KMS-11 (cell line): ENCODE measurements at regions not wholly inside any gene's neighbourhood (a gene's known extent, or its start where the extent isn't known, plus 50 kb on each side); places are given as distances from the start of the nearest gene placed in this dataset.
A peak's percentile ranks its signal among the peaks of the same experiment; 100 is the strongest.

ENCODE experiments used
- H2AFZ ChIP-seq: fragments of 200-600 bp; sonication (generic); 2 replicates; pipeline ENCODE4 v1.6.1; 2016; ENCODE audit warnings: antibody characterized with exemption, mixed run types, low read depth
- H3K27ac ChIP-seq: fragments of 200-600 bp; sonication (generic); 2 replicates; pipeline ENCODE4 v1.6.1; 2016; ENCODE audit warnings: mild to moderate bottlenecking, mixed run types
- H3K27me3 ChIP-seq: fragments of 200-600 bp; sonication (generic); 2 replicates; pipeline ENCODE4 v1.6.1; 2017; ENCODE audit warnings: mild to moderate bottlenecking, low read depth, mixed run types, moderate library complexity; ENCODE audit not compliant: insufficient read depth
- H3K36me3 ChIP-seq: fragments of 200-600 bp; sonication (generic); 2 replicates; pipeline ENCODE4 v1.6.1; 2017; ENCODE audit warnings: mild to moderate bottlenecking, mixed run types; ENCODE audit not compliant: insufficient read depth
- H3K4me1 ChIP-seq: fragments of 200-600 bp; sonication (generic); 2 replicates; pipeline ENCODE4 v1.6.1; 2016; ENCODE audit warnings: mild to moderate bottlenecking, low read depth, mixed run types; ENCODE audit not compliant: poor library complexity, severe bottlenecking
- H3K4me2 ChIP-seq: fragments of 200-600 bp; sonication (generic); 2 replicates; pipeline ENCODE4 v1.7.0; 2016; ENCODE audit warnings: mild to moderate bottlenecking, mixed run types
- H3K4me3 ChIP-seq: fragments of 200-600 bp; sonication (generic); IDR thresholded peaks from 2 replicates; pipeline ENCODE4 v1.6.1; 2017; ENCODE audit warnings: low read depth, low read length, mixed read lengths; ENCODE audit not compliant: insufficient read depth
- H3K79me2 ChIP-seq: fragments of 200-600 bp; sonication (generic); 2 replicates; pipeline ENCODE4 v1.6.1; 2016; ENCODE audit warnings: low read depth, mixed run types; ENCODE audit not compliant: insufficient read depth
- H3K9ac ChIP-seq: fragments of 200-600 bp; sonication (generic); 2 replicates; pipeline ENCODE4 v1.6.1; 2016; ENCODE audit warnings: mild to moderate bottlenecking, mixed run types
- H4K20me1 ChIP-seq: fragments of 200-600 bp; sonication (generic); 2 replicates; pipeline ENCODE4 v1.6.1; 2016; ENCODE audit warnings: mild to moderate bottlenecking, mixed run types; ENCODE audit not compliant: insufficient read depth
- CTCF ChIP-seq: fragments of 200-600 bp; sonication (generic); conservative IDR thresholded peaks from 2 replicates; pipeline ENCODE4 v1.6.1; 2017; ENCODE audit warnings: low read depth, mild to moderate bottlenecking, antibody characterized with exemption, low read length, moderate library complexity, mixed read lengths

GRCh38 chr11:87422566-87422965 lies 384.8 kb downstream of the TMEM135 start:
- no peaks in the 10 kb centered on the region for H3K4me1 ChIP-seq
- no peak overlapping the region for H3K27ac ChIP-seq
- TF ChIP-seq CTCF, result no peak
- H3K9ac ChIP-seq, result no peak overlapping the region
- H3K4me3 ChIP-seq, result no peak overlapping the region
- H3K79me2 ChIP-seq, result no peaks in the 10 kb centered on the region
- no peaks in the 10 kb centered on the region for H4K20me1 ChIP-seq
- H2AFZ ChIP-seq, result no peak overlapping the region
- no peak overlapping the region for H3K4me2 ChIP-seq
- no peaks in the 10 kb centered on the region for H3K36me3 ChIP-seq
- H3K27me3 ChIP-seq, result no peaks in the 10 kb centered on the region

- H3K27me3 ChIP-seq, result no peaks in the 10 kb centered on the region
- peak; percentile 56 for TF ChIP-seq CTCF
- H4K20me1 ChIP-seq, result no peaks in the 10 kb centered on the region
- H3K27ac ChIP-seq, result no peak overlapping the region
- H2AFZ ChIP-seq, result no peak overlapping the region
- H3K4me3 ChIP-seq, result no peak overlapping the region
- no peaks in the 10 kb centered on the region for H3K79me2 ChIP-seq
- H3K36me3 ChIP-seq, result no peaks in the 10 kb centered on the region
- no peak overlapping the region for H3K4me2 ChIP-seq
- no peak overlapping the region for H3K9ac ChIP-seq
- no peaks in the 10 kb centered on the region for H3K4me1 ChIP-seq
These were observed 383.7 kb downstream of the TMEM135 start for GRCh38 chr11:87421422-87421821.

GRCh38 chr11:87417951-87418350 lies 380.2 kb downstream of the TMEM135 start:
- H3K27me3 ChIP-seq, result no peaks in the 10 kb centered on the region
- no peak for TF ChIP-seq CTCF
- no peak overlapping the region for H3K4me2 ChIP-seq
- H4K20me1 ChIP-seq, result no peaks in the 10 kb centered on the region
- no peaks in the 10 kb centered on the region for H3K4me1 ChIP-seq
- no peaks in the 10 kb centered on the region for H3K79me2 ChIP-seq
- no peak overlapping the region for H3K27ac ChIP-seq
- H3K4me3 ChIP-seq, result no peak overlapping the region
- no peak overlapping the region for H3K9ac ChIP-seq
- no peaks in the 10 kb centered on the region for H3K36me3 ChIP-seq
- H2AFZ ChIP-seq, result no peak overlapping the region

GRCh38 chr11:87405843-87406242 lies 368.1 kb downstream of the TMEM135 start:
- no peaks in the 10 kb centered on the region for H3K36me3 ChIP-seq
- no peaks in the 10 kb centered on the region for H3K27me3 ChIP-seq
- H3K4me3 ChIP-seq, result no peak overlapping the region
- no peak overlapping the region for H3K27ac ChIP-seq
- no peak for TF ChIP-seq CTCF
- no peak overlapping the region for H3K4me2 ChIP-seq
- no peaks in the 10 kb centered on the region for H4K20me1 ChIP-seq
- H2AFZ ChIP-seq, result no peak overlapping the region
- no peaks in the 10 kb centered on the region for H3K4me1 ChIP-seq
- H3K79me2 ChIP-seq, result no peaks in the 10 kb centered on the region
- no peak overlapping the region for H3K9ac ChIP-seq

GRCh38 chr11:87405356-87405755 lies 367.6 kb downstream of the TMEM135 start:
- no peak for TF ChIP-seq CTCF
- Histone ChIP-seq H3K9ac (no peak overlapping the region), H3K27ac (no peak overlapping the region), H4K20me1 (no peaks in the 10 kb centered on the region), H3K4me1 (no peaks in the 10 kb centered on the region), H3K4me2 (no peak overlapping the region), H3K36me3 (no peaks in the 10 kb centered on the region), H2AFZ (no peak overlapping the region), H3K79me2 (no peaks in the 10 kb centered on the region), H3K27me3 (no peaks in the 10 kb centered on the region), H3K4me3 (no peak overlapping the region)
